Gastrocnemius medialis (tissue), 4 donors: ENCODE measurements at regions not wholly inside any gene's neighbourhood (a gene's known extent, or its start where the extent isn't known, plus 50 kb on each side); places are given as distances from the start of the nearest gene placed in this dataset.

Source experiments
- ATAC-seq, 2 donors: fragments of 150-250 bp; one replicate each; pipeline ENCODE4 v1.9.1; 2016
- DNase-seq, 2 donors: peaks; one replicate each; pipeline ENCODE4 v3.0.0-alpha.2; 2019
- H3K27ac ChIP-seq, 4 donors: fragments of 200-600 bp; sonication (generic); 1 replicate in 1 of 4; 2 replicates in 3 of 4; pipeline ENCODE4 v1.5.1; 2016 to 2018; ENCODE audit warnings: mild to moderate bottlenecking in 2 of 4, moderate library complexity in 1 of 4
- H3K27me3 ChIP-seq, 3 donors: fragments of 200-600 bp; sonication (generic) in 2 of 3; 1 replicate in 1 of 3; 2 replicates in 2 of 3; pipeline versions ENCODE4 v1.5.1 to v1.6.0; 2016 to 2019; ENCODE audit warnings: mild to moderate bottlenecking in 1 of 3, moderate library complexity in 1 of 3
- H3K36me3 ChIP-seq, 2 donors: fragments of 200-600 bp; sonication (generic) in 1 of 2; one replicate each; pipeline ENCODE4 v1.5.1; 2017 to 2018
- H3K4me1 ChIP-seq, 2 donors: fragments of 200-600 bp; sonication (generic) in 1 of 2; one replicate each; pipeline ENCODE4 v1.5.1; 2016 to 2017; ENCODE audit warnings: mild to moderate bottlenecking in 2 of 2
- H3K4me3 ChIP-seq, 4 donors: fragments of 200-600 bp; sonication (generic) in 3 of 4; 1 replicate in 1 of 4; 2 replicates in 3 of 4; pipeline ENCODE4 v1.5.1; 2016 to 2019; ENCODE audit warnings: mild to moderate bottlenecking in 2 of 4
- H3K9me3 ChIP-seq, 3 donors: fragments of 200-600 bp; sonication (generic) in 2 of 3; 1 replicate in 1 of 3; 2 replicates in 2 of 3; pipeline ENCODE4 v1.5.1; 2016 to 2019
- POLR2A ChIP-seq, 2 donors: fragments of 450-650 bp; IDR thresholded peaks; one replicate each; pipeline ENCODE4 v1.6.1; 2017; ENCODE audit warnings: antibody characterized with exemption in 2 of 2, mild to moderate bottlenecking in 2 of 2, moderate library complexity in 2 of 2
- in situ Hi-C, 4 donors: fragments of 200-750 bp; cut with MboI; loops; one replicate each; pipeline versions ENCODE4 v1.15.0 to v1.8.0; 2017; ENCODE audit warnings: low sequenced_read_pairs in 4 of 4
- intact Hi-C: fragments of 100-400 bp; cut with DNase I; formaldehyde crosslinking; loops from one replicate; pipeline ENCODE4 v1.15.1; 2023; ENCODE audit warnings: low total_unique reads
- TF ChIP-seq, protein P1 (sequence below), 5 experiments: fragments of 450-650 bp in 3 of 5; fragments of 200-600 bp in 2 of 5; sonication (generic) in 2 of 5; IDR thresholded peaks in 4 of 5; conservative IDR thresholded peaks in 1 of 5; 1 replicate in 4 of 5; 2 replicates in 1 of 5; pipeline ENCODE4 v1.5.1; 2016 to 2019; ENCODE audit warnings: antibody characterized with exemption in 5 of 5, mild to moderate bottlenecking in 3 of 5, moderate library complexity in 3 of 5

DNA sequence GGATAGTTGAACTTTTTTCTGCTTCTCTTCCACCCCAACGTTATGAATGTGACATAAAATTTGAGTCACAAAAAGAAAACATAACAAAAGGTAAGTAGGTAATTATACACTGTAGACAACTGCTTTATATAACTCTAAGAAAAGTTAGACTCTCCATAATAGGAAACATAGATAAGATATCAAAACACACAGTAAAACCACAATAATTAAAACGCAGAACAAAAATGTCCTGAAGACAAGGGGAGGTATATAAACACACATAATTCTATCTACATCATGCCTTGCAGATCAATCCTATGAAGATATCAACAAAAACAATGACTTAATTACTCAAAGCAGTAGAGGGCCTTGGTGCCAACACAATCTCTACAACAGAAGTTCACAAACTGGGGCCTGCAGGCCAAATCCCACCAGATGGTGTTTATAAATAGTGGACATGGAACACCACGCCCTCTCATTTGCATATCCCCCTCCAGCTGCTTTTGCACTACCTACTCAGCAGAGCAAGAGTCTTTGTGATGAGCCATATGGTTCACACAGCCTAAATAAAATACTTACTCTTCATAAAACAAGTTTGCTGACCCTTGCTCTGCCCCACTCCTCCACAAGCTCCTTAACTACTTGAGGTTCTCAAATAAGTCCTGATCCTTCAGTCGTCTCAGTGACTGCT lies 254.7 kb downstream of the KLF12 start:
- Histone ChIP-seq H3K27ac (no peak overlapping the region), H3K4me3 (no peak overlapping the region), H3K27me3 (no peaks in the 10 kb centered on the region), H3K4me1 (peaks cover 0 to 7% of the 10 kb centered on the region in 2 donors), H3K36me3 (no peaks in the 10 kb centered on the region), H3K9me3 (no peaks in the 10 kb centered on the region)
- in situ Hi-C loops (no loop called here), intact Hi-C loops (no loop called here)
- TF ChIP-seq, protein P1, sequence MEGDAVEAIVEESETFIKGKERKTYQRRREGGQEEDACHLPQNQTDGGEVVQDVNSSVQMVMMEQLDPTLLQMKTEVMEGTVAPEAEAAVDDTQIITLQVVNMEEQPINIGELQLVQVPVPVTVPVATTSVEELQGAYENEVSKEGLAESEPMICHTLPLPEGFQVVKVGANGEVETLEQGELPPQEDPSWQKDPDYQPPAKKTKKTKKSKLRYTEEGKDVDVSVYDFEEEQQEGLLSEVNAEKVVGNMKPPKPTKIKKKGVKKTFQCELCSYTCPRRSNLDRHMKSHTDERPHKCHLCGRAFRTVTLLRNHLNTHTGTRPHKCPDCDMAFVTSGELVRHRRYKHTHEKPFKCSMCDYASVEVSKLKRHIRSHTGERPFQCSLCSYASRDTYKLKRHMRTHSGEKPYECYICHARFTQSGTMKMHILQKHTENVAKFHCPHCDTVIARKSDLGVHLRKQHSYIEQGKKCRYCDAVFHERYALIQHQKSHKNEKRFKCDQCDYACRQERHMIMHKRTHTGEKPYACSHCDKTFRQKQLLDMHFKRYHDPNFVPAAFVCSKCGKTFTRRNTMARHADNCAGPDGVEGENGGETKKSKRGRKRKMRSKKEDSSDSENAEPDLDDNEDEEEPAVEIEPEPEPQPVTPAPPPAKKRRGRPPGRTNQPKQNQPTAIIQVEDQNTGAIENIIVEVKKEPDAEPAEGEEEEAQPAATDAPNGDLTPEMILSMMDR (IDR thresholded peaks at IDR 0.05 in 4 of 5, conservative IDR thresholded peaks at IDR 0.05 in 1 of 5): no peak
- no peak for TF ChIP-seq POLR2A (IDR thresholded peaks at IDR 0.05)
- DNase-seq (no peak), ATAC-seq (no peak)

GRCh38 chr13:73877399-73877798 lies 256.8 kb downstream of the KLF12 start:
- Histone ChIP-seq H3K9me3 (no peaks in the 10 kb centered on the region), H3K27ac (no peak overlapping the region), H3K4me1 (peaks cover 0 to 7% of the 10 kb centered on the region in 2 donors), H3K27me3 (no peaks in the 10 kb centered on the region), H3K4me3 (no peak overlapping the region), H3K36me3 (no peaks in the 10 kb centered on the region)
- TF ChIP-seq POLR2A (IDR thresholded peaks at IDR 0.05): no peak
- TF ChIP-seq, protein P1 (IDR thresholded peaks at IDR 0.05 in 4 of 5, conservative IDR thresholded peaks at IDR 0.05 in 1 of 5): no peak
- in situ Hi-C loops (no loop called here), intact Hi-C loops (no loop called here)
- DNase-seq (no peak), ATAC-seq (no peak)

GRCh38 chr13:73876323-73876722 lies 257.9 kb downstream of the KLF12 start:
- TF ChIP-seq, protein P1 (IDR thresholded peaks at IDR 0.05 in 4 of 5, conservative IDR thresholded peaks at IDR 0.05 in 1 of 5): no peak
- TF ChIP-seq POLR2A (IDR thresholded peaks at IDR 0.05): no peak
- no peaks in the 10 kb centered on the region for H3K9me3 ChIP-seq
- H3K4me3 ChIP-seq: no peak overlapping the region
- no peaks in the 10 kb centered on the region for H3K27me3 ChIP-seq
- no peak overlapping the region for H3K27ac ChIP-seq
- in situ Hi-C loops (no loop called here), intact Hi-C loops (no loop called here)
- H3K4me1 ChIP-seq: peaks cover 0 to 7% of the 10 kb centered on the region in 2 donors
- no peaks in the 10 kb centered on the region for H3K36me3 ChIP-seq
- ATAC-seq: no peak
- no peak for DNase-seq

GRCh38 chr13:73873940-73874830 lies 260.0 kb downstream of the KLF12 start:
- no peaks in the 10 kb centered on the region for H3K27me3 ChIP-seq
- no peak overlapping the region for H3K4me3 ChIP-seq
- no peak overlapping the region for H3K27ac ChIP-seq
- no peak for DNase-seq
- TF ChIP-seq, protein P1 (IDR thresholded peaks at IDR 0.05 in 4 of 5, conservative IDR thresholded peaks at IDR 0.05 in 1 of 5): no peak
- TF ChIP-seq POLR2A (IDR thresholded peaks at IDR 0.05): no peak
- no peaks in the 10 kb centered on the region for H3K36me3 ChIP-seq
- H3K4me1 ChIP-seq: peaks cover 0 to under 1% of the 10 kb centered on the region in 2 donors
- ATAC-seq: no peak
- intact Hi-C loops (no loop called here), in situ Hi-C loops (no loop called here)
- no peaks in the 10 kb centered on the region for H3K9me3 ChIP-seq
